K562 (cell line): ENCODE measurements at regions not wholly inside any gene's neighbourhood (a gene's known extent, or its start where the extent isn't known, plus 50 kb on each side); places are given as distances from the start of the nearest gene placed in this dataset.

ENCODE experiments used
- ATF3 ChIP-seq, 2 experiments: fragments of 450-650 bp in 1 of 2; sonication (generic) in 1 of 2; formaldehyde crosslinking in 1 of 2; IDR thresholded peaks in 1 of 2; conservative IDR thresholded peaks in 1 of 2; 2 replicates each; pipeline versions ENCODE4 v1.6.1 to v1.8.1; 2016 to 2023; ENCODE audit warnings: mild to moderate bottlenecking in 2 of 2, moderate library complexity in 2 of 2, inconsistent platforms in 1 of 2, missing genetic modification reagents in 1 of 2
- CTCF ChIP-seq, 3 experiments: IDR thresholded peaks in 2 of 3; conservative IDR thresholded peaks in 1 of 3; 2 replicates each; pipeline ENCODE4 v1.5.1; 2011 to 2012; ENCODE audit warnings: low read length in 3 of 3, mild to moderate bottlenecking in 3 of 3, control low read depth in 2 of 3, improper control_type of control experiment in 1 of 3, inconsistent platforms in 1 of 3, low read depth in 1 of 3, mixed read lengths in 1 of 3, moderate library complexity in 1 of 3; ENCODE audit not compliant: insufficient read depth in 2 of 3
- HMG20A ChIP-seq: fragments of 450-650 bp; formaldehyde crosslinking; conservative IDR thresholded peaks from 2 replicates; pipeline ENCODE4 v1.4.0; 2020; ENCODE audit warnings: mild to moderate bottlenecking, mixed read lengths
- HNRNPH1 ChIP-seq: fragments of 200-400 bp; formaldehyde crosslinking; optimal IDR thresholded peaks from 2 replicates; pipeline ENCODE3; 2017; ENCODE audit warnings: low read depth, mild to moderate bottlenecking, low read length, moderate library complexity
- MNT ChIP-seq, 2 experiments: fragments of 450-650 bp; conservative IDR thresholded peaks; 2 replicates each; pipeline ENCODE4 v1.6.1; 2017; ENCODE audit warnings: mild to moderate bottlenecking in 2 of 2, moderate library complexity in 2 of 2
- POLR2A ChIP-seq: fragments of 450-650 bp; conservative IDR thresholded peaks from 2 replicates; pipeline ENCODE4 v1.6.1; 2016
- THRA ChIP-seq: fragments of 450-650 bp; IDR thresholded peaks from 2 replicates; pipeline ENCODE4 v1.6.1; 2017; ENCODE audit warnings: mild to moderate bottlenecking, moderate library complexity
- ZNF184 ChIP-seq: sonication (generic); formaldehyde crosslinking; IDR thresholded peaks from 2 replicates; pipeline ENCODE4 v1.5.0; 2020; ENCODE audit warnings: missing genetic modification reagents

GRCh38 chr5:51109786-51110410 lies 273.4 kb upstream of the ISL1 start:
- no peak for TF ChIP-seq ATF3 (IDR thresholded peaks at IDR 0.05)
- no peak for TF ChIP-seq ATF3 (CRISPR knock-in tag; conservative IDR thresholded peaks at IDR 0.05)
- TF ChIP-seq THRA, result no peak
- no peak for TF ChIP-seq CTCF (IDR thresholded peaks at IDR 0.05 in 2 of 3, conservative IDR thresholded peaks at IDR 0.05 in 1 of 3; ENCODE audit: insufficient read depth in 2 of 3, low read depth in 1 of 3, low read length in 3 of 3)
- no peak for TF ChIP-seq ZNF184 (CRISPR knock-in tag)
- no peak for TF ChIP-seq HNRNPH1
- no peak for TF ChIP-seq MNT (conservative IDR thresholded peaks at IDR 0.05)
- TF ChIP-seq POLR2A, result no peak
- TF ChIP-seq HMG20A (CRISPR knock-in tag), result no peak
